Activated CD4-positive, alpha-beta T cell treated with anti-CD3 and anti-CD28 coated beads for 1 hour (primary cell): ENCODE measurements at regions not wholly inside any gene's neighbourhood (a gene's known extent, or its start where the extent isn't known, plus 50 kb on each side); places are given as distances from the start of the nearest gene placed in this dataset.
"Not testable (repeated sequence)": the region's sequence is repeated elsewhere in the genome, so short reads cannot be mapped to it uniquely, and the experiment has no call there.

Source experiments
- DNase-seq: peaks from one replicate; pipeline ENCODE4 v3.0.0-alpha.2; 2020

GRCh38 chr9:78879324-78880100, 582.6 kb downstream of the PSAT1 start:
- DNase-seq = no peak

DNA sequence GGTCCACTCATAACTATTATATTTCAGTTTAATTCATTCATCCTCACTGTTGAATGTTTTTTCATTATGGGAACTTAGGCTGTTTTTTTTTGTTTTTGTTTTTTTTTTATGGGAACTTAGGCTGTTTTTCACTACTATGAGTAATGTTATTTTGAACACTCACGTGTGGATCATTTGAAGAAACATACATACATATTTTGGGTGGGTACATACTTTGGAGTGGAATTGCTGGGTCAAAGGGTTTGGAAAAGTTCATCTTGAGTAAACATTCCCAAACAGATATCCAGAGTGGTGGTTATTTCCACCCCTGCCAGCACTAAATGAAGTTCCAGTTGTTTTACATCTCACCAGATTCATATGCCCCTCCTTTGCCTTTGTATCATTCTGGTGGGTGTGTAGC, 584.4 kb downstream of the PSAT1 start:
- no peak for DNase-seq

- no peak for DNase-seq
These were observed 585.6 kb downstream of the PSAT1 start for GRCh38 chr9:78882481-78882880.

DNA sequence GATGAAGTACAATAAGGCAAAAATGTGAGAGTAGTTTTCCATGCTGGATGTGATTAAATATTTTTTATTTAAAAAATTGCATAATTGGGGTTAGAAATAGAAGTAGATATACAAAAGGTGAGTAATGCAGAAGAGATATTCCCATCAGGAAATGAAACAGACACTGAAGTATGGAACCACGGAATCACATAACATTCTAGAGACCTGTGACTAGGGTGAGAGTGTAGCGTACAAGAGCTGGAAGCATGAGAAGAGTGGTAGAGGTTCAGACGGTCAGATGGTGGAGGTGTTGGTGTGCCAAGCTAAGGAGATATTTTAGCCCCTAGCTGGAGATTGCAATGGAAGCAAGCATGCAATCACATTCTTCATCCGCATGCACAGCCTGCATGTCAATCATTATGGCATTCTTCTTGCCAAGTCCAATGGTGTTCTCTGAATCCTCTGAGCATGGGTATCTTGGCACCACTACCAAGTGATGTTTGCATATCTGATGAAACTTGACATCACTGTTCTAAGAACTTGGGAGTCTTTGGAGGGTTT, 587.8 kb downstream of the PSAT1 start:
- DNase-seq = no peak

DNA sequence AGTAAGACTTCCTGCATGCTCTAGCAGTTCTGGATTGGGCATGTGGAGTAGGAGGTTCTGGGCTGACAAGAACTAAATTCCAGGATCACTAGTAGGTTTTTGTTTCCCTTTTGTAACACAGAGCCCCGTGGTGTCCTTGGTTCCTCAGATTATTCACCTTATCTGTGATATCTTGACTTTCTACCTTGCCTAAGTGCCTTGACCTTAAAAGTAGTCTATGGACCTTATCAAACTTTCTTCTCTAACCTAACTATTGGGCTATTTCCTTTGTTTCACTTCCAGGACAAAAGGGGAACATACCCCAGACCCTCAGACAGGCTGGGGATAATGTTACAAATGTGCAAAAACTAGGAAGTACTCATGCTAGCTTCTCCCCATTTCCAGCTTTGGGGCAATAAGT, 595.3 kb downstream of the PSAT1 start:
- no peak for DNase-seq

DNA sequence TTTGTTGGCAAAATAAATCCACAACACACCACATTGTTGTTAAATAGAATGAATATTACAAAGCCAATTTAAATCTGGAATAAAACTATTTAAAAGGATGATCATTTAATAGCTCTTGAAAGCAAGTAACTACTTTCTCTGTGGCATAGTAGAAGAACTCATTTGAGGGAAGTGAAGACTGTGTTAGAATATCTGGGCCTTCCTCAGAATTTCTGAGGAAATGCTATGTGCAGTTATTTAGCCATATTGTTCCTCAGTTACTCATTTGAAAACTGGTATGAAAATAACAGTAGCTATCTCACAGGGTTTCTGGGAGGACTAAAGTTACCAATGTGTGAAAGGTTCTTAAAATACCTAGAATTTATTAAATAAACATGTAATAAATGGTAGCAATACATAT, 595.8 kb downstream of the PSAT1 start:
- DNase-seq = no peak

DNA sequence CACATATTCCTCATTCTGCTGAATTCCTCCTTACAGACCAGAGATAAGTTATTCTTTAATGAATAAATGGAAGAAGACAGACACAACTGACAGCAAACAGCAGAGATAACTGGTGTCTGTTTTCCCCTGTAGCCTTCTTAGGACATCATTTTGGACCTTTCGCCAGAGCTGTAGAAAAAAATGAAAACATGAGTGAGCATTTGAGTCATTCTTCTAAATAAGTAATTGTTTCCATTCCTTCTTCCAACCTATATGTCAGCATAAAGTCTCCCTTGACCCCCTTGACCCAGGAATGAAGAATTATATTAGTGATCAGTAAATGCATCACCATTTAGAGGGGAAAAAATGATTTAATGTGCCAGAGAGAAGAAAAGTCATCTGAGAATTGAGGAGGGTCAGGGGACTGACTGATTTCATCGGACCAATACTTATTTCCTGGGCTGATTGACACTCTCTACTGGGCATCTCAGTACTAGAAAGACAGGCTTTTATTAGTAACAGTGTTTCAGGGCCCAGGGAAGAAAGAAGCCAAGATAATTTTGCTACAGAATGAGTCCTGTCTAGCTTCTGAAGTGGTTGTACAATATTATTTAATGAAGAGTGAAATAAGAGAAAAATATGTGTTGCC, 597.0 kb downstream of the PSAT1 start:
- DNase-seq = no peak

- no peak for DNase-seq
These were observed 599.6 kb downstream of the PSAT1 start for GRCh38 chr9:78896479-78896878.

- no peak for DNase-seq
These were observed 601.3 kb downstream of the PSAT1 start for GRCh38 chr9:78898234-78898633.

DNA sequence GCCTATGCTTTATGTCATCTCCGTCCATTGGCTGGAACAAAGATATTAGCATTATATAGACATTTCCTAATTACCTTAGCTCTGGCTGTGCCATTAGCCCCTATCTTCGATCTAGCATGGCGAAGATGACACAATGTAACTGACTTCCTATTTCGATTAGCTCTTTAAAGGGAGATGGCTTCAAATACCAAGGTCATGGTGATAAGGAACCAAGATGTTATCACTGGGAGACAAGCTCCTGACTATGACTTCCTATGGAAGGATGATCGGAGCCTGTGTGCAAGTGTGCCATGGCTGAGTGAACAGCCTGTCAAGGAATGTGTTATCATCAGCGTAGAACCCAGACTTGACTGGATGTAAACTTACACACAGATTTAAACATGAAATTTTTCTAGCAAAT, 602.1 kb downstream of the PSAT1 start:
- DNase-seq = no peak

DNA sequence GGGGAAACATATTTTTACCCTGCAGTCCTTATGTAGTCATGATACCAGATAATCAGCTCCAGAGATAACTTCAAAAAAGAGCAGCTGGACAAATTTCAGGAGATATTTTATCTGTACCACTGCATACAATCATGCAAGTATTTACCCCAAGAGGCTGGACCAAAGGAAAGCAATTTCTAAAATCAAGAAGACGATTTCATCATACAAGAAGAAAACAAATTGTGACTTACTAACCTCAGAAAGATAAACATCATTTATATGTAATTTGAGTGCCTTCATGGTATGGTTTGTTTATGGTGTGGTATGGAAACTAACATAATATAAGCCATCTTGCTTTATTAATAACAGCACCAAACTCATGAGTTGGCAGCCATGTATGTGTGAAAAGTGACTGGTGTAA, 603.6 kb downstream of the PSAT1 start:
- DNase-seq = no peak

DNA sequence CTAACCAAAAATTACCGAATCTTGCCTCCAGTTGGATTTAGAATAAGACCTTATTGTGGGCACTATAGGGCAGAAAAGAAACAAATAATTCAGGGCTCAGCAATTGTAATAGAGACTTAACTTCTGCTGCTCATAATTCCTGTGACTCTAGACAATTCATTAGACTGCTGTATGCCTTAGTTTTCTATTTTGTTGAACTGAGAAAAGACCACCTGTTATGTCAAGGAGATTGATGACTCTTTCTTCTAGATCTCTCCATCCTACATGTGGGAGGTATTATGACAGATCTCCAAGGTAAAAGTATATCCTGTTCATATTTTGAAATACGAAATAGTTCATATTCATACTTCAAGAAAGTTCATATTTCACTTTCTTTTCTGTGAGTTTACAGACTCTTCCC, 605.1 kb downstream of the PSAT1 start:
- no peak for DNase-seq

- no peak for DNase-seq
These were observed 606.7 kb downstream of the PSAT1 start for GRCh38 chr9:78903581-78903980.

GRCh38 chr9:78904686-78905085, 607.8 kb downstream of the PSAT1 start:
- no peak for DNase-seq

DNA sequence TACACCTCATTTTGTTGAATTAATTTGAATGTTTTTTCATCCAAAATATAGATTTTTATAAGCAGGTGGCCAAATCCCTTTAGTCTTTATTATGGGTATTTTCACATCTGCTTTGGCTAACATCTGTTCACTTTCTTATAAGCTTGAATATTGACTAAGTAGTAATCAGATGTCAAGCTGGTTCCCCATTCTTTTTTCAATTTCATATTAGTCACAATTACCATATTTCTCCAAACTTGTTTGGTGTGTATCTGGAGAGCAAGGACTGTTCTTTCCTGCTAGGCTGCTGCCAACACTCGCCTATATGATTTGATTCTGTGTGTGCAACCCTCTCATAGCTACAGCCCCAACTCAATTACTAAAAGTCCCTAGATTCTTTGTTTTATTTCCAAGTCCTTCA, 608.5 kb downstream of the PSAT1 start:
- DNase-seq = no peak

DNA sequence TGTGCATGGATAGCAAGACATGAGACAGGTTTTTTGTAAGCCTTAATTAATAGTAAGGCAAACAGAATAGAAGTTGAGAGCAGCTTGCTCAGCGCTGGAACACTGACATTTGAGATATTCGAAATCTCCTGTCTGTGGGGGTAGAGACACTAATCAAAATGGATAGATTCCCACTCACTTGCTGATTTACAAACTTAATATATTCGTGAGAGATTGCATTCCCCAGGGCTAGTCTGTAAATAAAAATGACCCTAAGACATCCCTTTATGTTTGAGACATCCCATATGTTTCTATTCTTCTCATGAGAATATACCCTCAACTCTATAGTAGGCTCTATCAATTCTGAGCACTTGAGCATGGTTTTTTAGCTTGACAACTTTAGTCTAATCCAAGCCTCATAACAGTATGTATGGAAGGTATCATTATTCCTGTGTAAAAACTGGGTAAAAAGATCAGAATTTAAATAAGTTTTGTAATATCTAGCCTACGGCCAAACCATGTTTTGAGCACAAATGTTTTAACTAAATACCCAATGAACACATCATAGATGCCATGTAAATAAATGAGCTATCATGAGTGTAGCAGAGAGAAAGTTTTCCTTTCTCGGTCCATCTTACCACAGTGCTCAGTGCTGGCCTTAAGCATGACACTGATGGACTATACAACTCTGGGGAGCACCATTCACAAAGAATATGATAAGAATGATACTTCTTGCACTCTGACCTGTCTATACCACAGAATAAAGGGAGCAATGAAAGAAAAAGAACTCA, 609.2 kb downstream of the PSAT1 start:
- DNase-seq = no peak

DNA sequence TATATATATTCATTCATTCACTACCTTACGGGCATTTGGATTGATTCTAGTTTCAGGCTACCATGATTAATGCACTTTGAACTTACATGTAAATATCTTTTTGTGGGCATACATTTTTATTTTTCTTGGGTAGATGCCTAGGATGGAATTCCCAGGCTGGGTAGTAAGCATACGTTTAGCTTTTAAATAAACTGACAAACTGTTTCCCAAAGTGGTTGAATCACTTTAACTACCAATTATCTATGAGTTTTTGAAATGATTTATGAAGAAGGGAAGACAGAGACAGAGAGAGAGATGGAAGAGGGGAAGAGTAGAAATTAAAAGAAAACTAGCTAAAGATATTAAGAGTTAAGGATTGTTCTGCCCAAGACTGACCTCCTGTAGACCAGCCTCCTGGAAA, 612.6 kb downstream of the PSAT1 start:
- no peak for DNase-seq

GRCh38 chr9:78916884-78917283, 620.0 kb downstream of the PSAT1 start:
- DNase-seq = not testable (repeated sequence)

GRCh38 chr9:78918976-78919375, 622.1 kb downstream of the PSAT1 start:
- DNase-seq = no peak

- no peak for DNase-seq
These were observed 622.8 kb downstream of the PSAT1 start for GRCh38 chr9:78919701-78920100.

GRCh38 chr9:78921341-78921740, 624.4 kb downstream of the PSAT1 start:
- DNase-seq = no peak

DNA sequence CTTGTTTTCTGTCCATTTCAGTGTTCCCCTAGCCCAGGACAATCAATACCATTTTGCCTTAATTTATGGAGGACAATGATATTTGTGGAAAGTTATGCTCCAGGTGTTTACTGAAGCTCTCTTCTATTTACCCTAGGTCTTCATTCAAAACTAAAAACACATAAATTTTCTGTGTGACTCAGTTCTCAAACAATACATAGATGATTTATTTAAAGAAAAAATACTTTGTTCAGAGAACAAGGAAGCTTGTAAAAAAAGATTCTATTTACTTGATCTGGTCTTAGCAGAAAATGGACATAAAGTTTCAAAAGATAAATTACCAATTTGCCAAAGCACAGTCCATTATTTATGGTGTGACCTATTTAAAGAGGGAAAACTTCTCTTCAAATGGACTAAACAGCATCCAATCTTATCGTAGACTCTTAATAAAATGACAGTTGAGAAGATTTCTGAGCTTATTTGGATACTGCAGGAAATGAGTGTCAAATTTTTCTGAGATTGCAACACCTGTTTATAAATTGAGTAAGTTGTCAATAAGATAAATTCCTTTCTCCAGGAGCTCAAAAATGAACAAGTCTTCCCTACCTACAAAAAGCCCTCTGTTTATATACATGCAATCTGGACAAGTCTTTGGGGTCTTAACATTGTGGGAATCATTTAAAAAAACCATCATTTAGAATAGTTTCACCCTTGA, 627.2 kb downstream of the PSAT1 start:
- no peak for DNase-seq
